H1 (cell line): ENCODE measurements at regions not wholly inside any gene's neighbourhood (a gene's known extent, or its start where the extent isn't known, plus 50 kb on each side); places are given as distances from the start of the nearest gene placed in this dataset.

Experiments
- CTCF ChIA-PET: fragments of 300-600 bp; sonication (Branson Sonifier 250); formaldehyde crosslinking; loops from one replicate; lab custom pipeline; 2021; ENCODE audit not compliant: partially characterized antibody; lab: Charles Lee
- POLR2A ChIA-PET: fragments of 300-600 bp; sonication (Branson Sonifier 250); formaldehyde crosslinking; loops from one replicate; lab custom pipeline; 2021; ENCODE audit warnings: inconsistent platforms; ENCODE audit not compliant: partially characterized antibody; lab: Charles Lee
- DNase-seq, 2 experiments: peaks; one replicate each; pipeline versions ENCODE4 v3.0.0 to v3.0.0-alpha.2; 2010 to 2022; ENCODE audit warnings: low spot score in 2 of 2, low read depth in 1 of 2, mixed read lengths in 1 of 2
- FAIRE-seq: peaks from 2 replicates; lab custom pipeline; 2011; peaks lifted over from hg19 to GRCh38; lab: Jason Lieb, UNC
- H2AFZ ChIP-seq: 2 replicates; pipeline ENCODE4 v1.8.1; 2012; ENCODE audit warnings: low read length, inconsistent platforms
- H2AK5ac ChIP-seq: 2 replicates; pipeline ENCODE4 v1.6.1; 2013; ENCODE audit warnings: low read depth, low read length
- H2BK120ac ChIP-seq: replicated peaks from 2 replicates; pipeline ENCODE3; 2013; ENCODE audit warnings: low read depth, low read length, inconsistent platforms
- H2BK12ac ChIP-seq: 2 replicates; pipeline ENCODE4 v1.6.1; 2013; ENCODE audit warnings: low read depth, low read length
- H2BK15ac ChIP-seq: 2 replicates; pipeline ENCODE4 v1.6.1; 2013; ENCODE audit warnings: low read length
- H2BK20ac ChIP-seq: 2 replicates; pipeline ENCODE4 v1.6.1; 2013; ENCODE audit warnings: low read length
- H2BK5ac ChIP-seq: 2 replicates; pipeline ENCODE4 v1.6.1; 2013; ENCODE audit warnings: low read depth, low read length
- H3K14ac ChIP-seq: 2 replicates; pipeline ENCODE4 v1.6.1; 2013; ENCODE audit warnings: inconsistent platforms; ENCODE audit not compliant: insufficient read length
- H3K18ac ChIP-seq: 2 replicates; pipeline ENCODE4 v1.6.1; 2013; ENCODE audit warnings: low read length; ENCODE audit errors: extremely low read depth
- H3K23ac ChIP-seq: 2 replicates; pipeline ENCODE4 v1.6.1; 2013; ENCODE audit warnings: inconsistent platforms; ENCODE audit not compliant: insufficient read length
- H3K23me2 ChIP-seq: 2 replicates; pipeline ENCODE4 v1.6.1; 2013; ENCODE audit warnings: low read depth, low read length
- H3K27ac ChIP-seq: 2 replicates; pipeline ENCODE4 v1.6.1; 2011; ENCODE audit warnings: low read depth, low read length, inconsistent platforms
- H3K27me3 ChIP-seq, 4 experiments: replicated peaks in 1 of 4; 1 replicate in 1 of 4; 2 replicates in 3 of 4; pipeline versions ENCODE4 v1.6.1 to v1.8.1; 2011 to 2013; ENCODE audit warnings: low read length in 3 of 4, mild to moderate bottlenecking in 3 of 4, inconsistent platforms in 2 of 4, mixed read lengths in 2 of 4, moderate library complexity in 1 of 4; ENCODE audit not compliant: control insufficient read depth in 3 of 4, insufficient read depth in 3 of 4; ENCODE audit errors: extremely low read depth in 1 of 4
- H3K36me3 ChIP-seq, 4 experiments: 2 replicates each; pipeline versions ENCODE4 v1.6.1 to v1.8.1; 2011 to 2013; ENCODE audit warnings: mild to moderate bottlenecking in 4 of 4, low read length in 3 of 4, moderate library complexity in 2 of 4, control low read depth in 1 of 4, inconsistent platforms in 1 of 4; ENCODE audit not compliant: insufficient read depth in 4 of 4, control insufficient read depth in 2 of 4
- H3K4ac ChIP-seq: replicated peaks from 2 replicates; pipeline ENCODE3; 2013; ENCODE audit warnings: low read length, low read depth, mixed read lengths, inconsistent platforms; ENCODE audit not compliant: insufficient read length
- H3K4me1 ChIP-seq, 4 experiments: replicated peaks in 1 of 4; 1 replicate in 1 of 4; 2 replicates in 3 of 4; pipeline versions ENCODE4 v1.6.1 to v1.8.1; 2011 to 2013; ENCODE audit warnings: low read length in 3 of 4, inconsistent platforms in 2 of 4, mixed read lengths in 1 of 4; ENCODE audit not compliant: insufficient read depth in 4 of 4, control insufficient read depth in 3 of 4
- H3K4me2 ChIP-seq, 2 experiments: 2 replicates each; pipeline versions ENCODE4 v1.6.1 to v1.8.1; 2011 to 2013; ENCODE audit warnings: low read depth in 2 of 2, low read length in 2 of 2, control low read depth in 1 of 2, inconsistent platforms in 1 of 2, mild to moderate bottlenecking in 1 of 2; ENCODE audit not compliant: insufficient read depth in 1 of 2
- H3K4me3 ChIP-seq, 4 experiments: fragments of 200-600, 300-600 bp in 1 of 4; sonication (generic), shearing (Covaris generic), sonication (Bioruptor Twin) in 1 of 4; 2 replicates each; pipeline versions ENCODE4 v1.5.1 to v1.8.1; 2011 to 2016; ENCODE audit warnings: low read length in 4 of 4, low read depth in 3 of 4, control low read depth in 2 of 4, inconsistent platforms in 2 of 4, mild to moderate bottlenecking in 2 of 4, mixed read lengths in 1 of 4, moderate library complexity in 1 of 4; ENCODE audit not compliant: insufficient read depth in 2 of 4; ENCODE audit errors: extremely low read depth in 1 of 4
- H3K56ac ChIP-seq: replicated peaks from 2 replicates; pipeline ENCODE3; 2013; ENCODE audit warnings: low read depth, mild to moderate bottlenecking, mixed read lengths, low read length, inconsistent platforms; ENCODE audit not compliant: insufficient read length
- H3K79me1 ChIP-seq: 2 replicates; pipeline ENCODE4 v1.6.1; 2013; ENCODE audit warnings: low read depth, low read length, control low read depth
- H3K79me2 ChIP-seq, 2 experiments: 2 replicates each; pipeline versions ENCODE4 v1.6.1 to v1.8.1; 2012 to 2013; ENCODE audit warnings: low read length in 2 of 2, mild to moderate bottlenecking in 2 of 2, inconsistent platforms in 1 of 2; ENCODE audit not compliant: insufficient read depth in 2 of 2, control insufficient read depth in 1 of 2
- H3K9ac ChIP-seq, 4 experiments: replicated peaks in 1 of 4; 1 replicate in 1 of 4; 2 replicates in 3 of 4; pipeline versions ENCODE4 v1.6.1 to v1.8.1; 2011 to 2013; ENCODE audit warnings: low read depth in 3 of 4, low read length in 3 of 4, control low read depth in 2 of 4, mild to moderate bottlenecking in 2 of 4, moderate library complexity in 2 of 4, inconsistent platforms in 1 of 4; ENCODE audit errors: extremely low read depth in 1 of 4
- H3K9me3 ChIP-seq, 2 experiments: 2 replicates each; pipeline versions ENCODE4 v1.6.1 to v1.8.1; 2012 to 2013; ENCODE audit warnings: mild to moderate bottlenecking in 2 of 2, moderate library complexity in 2 of 2, control low read depth in 1 of 2, inconsistent platforms in 1 of 2, low read depth in 1 of 2, low read length in 1 of 2, mixed read lengths in 1 of 2; ENCODE audit not compliant: insufficient read depth in 2 of 2
- H4K20me1 ChIP-seq, 2 experiments: replicated peaks in 1 of 2; 2 replicates each; pipeline versions ENCODE3 to v1.8.1; 2011 to 2013; ENCODE audit warnings: inconsistent platforms in 2 of 2, low read length in 2 of 2, mild to moderate bottlenecking in 1 of 2; ENCODE audit not compliant: insufficient read depth in 2 of 2, control insufficient read depth in 1 of 2
- H4K5ac ChIP-seq: 2 replicates; pipeline ENCODE4 v1.6.1; 2013; ENCODE audit warnings: low read length, low read depth, mixed read lengths, inconsistent platforms; ENCODE audit not compliant: insufficient read length
- H4K8ac ChIP-seq: 2 replicates; pipeline ENCODE4 v1.8.0; 2013; ENCODE audit warnings: mild to moderate bottlenecking, moderate library complexity, low read length, inconsistent platforms; ENCODE audit not compliant: insufficient read depth; ENCODE audit errors: extremely low read depth
- H4K91ac ChIP-seq: replicated peaks from 2 replicates; pipeline ENCODE3; 2013; ENCODE audit warnings: low read length, mixed read lengths, inconsistent platforms; ENCODE audit not compliant: insufficient read length
- CTCF ChIP-seq, 3 experiments: IDR thresholded peaks; 1 replicate in 2 of 3; 2 replicates in 1 of 3; pipeline versions ENCODE4 v1.5.1 to v1.6.1; 2011; ENCODE audit warnings: low read length in 3 of 3, mild to moderate bottlenecking in 3 of 3, inconsistent platforms in 2 of 3, low read depth in 1 of 3, moderate library complexity in 1 of 3; ENCODE audit not compliant: insufficient read depth in 1 of 3; ENCODE audit errors: control extremely low read depth in 1 of 3
- RAD21 ChIP-seq, 2 experiments: IDR thresholded peaks in 1 of 2; conservative IDR thresholded peaks in 1 of 2; 2 replicates each; pipeline ENCODE4 v1.6.1; 2011; ENCODE audit warnings: low read depth in 2 of 2, low read length in 2 of 2, improper control_type of control experiment in 1 of 2, inconsistent platforms in 1 of 2, mild to moderate bottlenecking in 1 of 2, moderate library complexity in 1 of 2
- YY1 ChIP-seq: IDR thresholded peaks from 2 replicates; pipeline ENCODE4 v1.6.1; 2011; ENCODE audit warnings: low read depth, mild to moderate bottlenecking, low read length
- WGBS, 2 experiments: shearing (Covaris generic) in 1 of 2; methylation state at CpG; one replicate each; pipeline versions ENCODE4 v1.1.6 to v1.1.7; 2013 to 2015; ENCODE audit warnings: low lambda C conversion rate in 2 of 2, mixed read lengths in 2 of 2, inconsistent platforms in 1 of 2, low coverage in 1 of 2, missing lambda C conversion rate in 1 of 2; ENCODE audit not compliant: insufficient replicate concordance in 2 of 2, insufficient coverage in 1 of 2, insufficient read length in 1 of 2; ENCODE audit errors: extremely low coverage in 1 of 2, missing lambda C conversion rate in 1 of 2; 5-methylcytosine and 5-hydroxymethylcytosine counted together
- TF ChIP-seq, protein P1 (sequence below): IDR thresholded peaks from 2 replicates; pipeline ENCODE4 v1.6.1; 2012; ENCODE audit warnings: low read length, inconsistent platforms

DNA sequence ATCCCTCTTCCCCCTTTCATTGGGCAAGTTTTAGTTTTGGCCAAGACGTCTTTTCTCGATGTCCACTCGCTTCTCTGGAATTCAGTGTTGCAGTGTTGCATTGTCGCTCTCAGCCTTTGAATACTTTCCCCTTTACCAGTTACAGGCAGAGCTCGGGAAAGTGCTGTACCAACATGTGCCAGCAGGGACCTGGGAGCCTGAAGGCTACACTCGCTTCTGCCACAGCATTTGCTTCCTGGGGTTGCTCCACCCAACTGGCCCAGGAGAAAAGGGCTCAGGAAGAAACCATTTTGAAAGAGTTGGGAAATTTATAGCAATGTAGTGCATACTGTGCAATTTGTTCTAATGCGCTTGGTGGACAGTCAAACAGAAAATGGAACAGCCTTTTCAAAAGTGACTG is 78.6 kb downstream of the LINC00237 start:
- Histone ChIP-seq H3K56ac (no peak overlapping the region), H3K4ac (no peak overlapping the region), H4K91ac (no peak overlapping the region), H4K8ac (no peak overlapping the region), H3K79me1 (no peaks in the 10 kb centered on the region), H2BK20ac (no peak overlapping the region)
- 0 out of 2 replicates have a peak, but pooled peaks have one; percentile 24 for TF ChIP-seq YY1
- TF ChIP-seq CTCF (IDR thresholded peaks at IDR 0.05; ENCODE audit: control extremely low read depth in 1 of 3, insufficient read depth in 1 of 3, low read depth in 1 of 3, low read length in 3 of 3) = peak; percentile 58 to 68 (median 67)
- TF ChIP-seq, protein P1, sequence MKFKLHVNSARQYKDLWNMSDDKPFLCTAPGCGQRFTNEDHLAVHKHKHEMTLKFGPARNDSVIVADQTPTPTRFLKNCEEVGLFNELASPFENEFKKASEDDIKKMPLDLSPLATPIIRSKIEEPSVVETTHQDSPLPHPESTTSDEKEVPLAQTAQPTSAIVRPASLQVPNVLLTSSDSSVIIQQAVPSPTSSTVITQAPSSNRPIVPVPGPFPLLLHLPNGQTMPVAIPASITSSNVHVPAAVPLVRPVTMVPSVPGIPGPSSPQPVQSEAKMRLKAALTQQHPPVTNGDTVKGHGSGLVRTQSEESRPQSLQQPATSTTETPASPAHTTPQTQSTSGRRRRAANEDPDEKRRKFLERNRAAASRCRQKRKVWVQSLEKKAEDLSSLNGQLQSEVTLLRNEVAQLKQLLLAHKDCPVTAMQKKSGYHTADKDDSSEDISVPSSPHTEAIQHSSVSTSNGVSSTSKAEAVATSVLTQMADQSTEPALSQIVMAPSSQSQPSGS = no peak
- peak; percentile 49 to 71 for TF ChIP-seq RAD21 (IDR thresholded peaks at IDR 0.05 in 1 of 2, conservative IDR thresholded peaks at IDR 0.05 in 1 of 2; ENCODE audit: low read depth in 2 of 2, low read length in 2 of 2)
- TF ChIP-seq, all 59 proteins: peak for 3
- no peak overlapping the region for H2AK5ac ChIP-seq
- FAIRE-seq (peak; percentile 73), DNase-seq (peak; percentile 46 to 73)
- no peak overlapping the region for H2BK15ac ChIP-seq
- no peak overlapping the region for H3K4me3 ChIP-seq
- no peaks in the 10 kb centered on the region for H4K20me1 ChIP-seq
- no peak overlapping the region for H3K18ac ChIP-seq
- no peaks in the 10 kb centered on the region for H3K36me3 ChIP-seq
- H3K4me1 ChIP-seq = no peaks in the 10 kb centered on the region
- no peaks in the 10 kb centered on the region for H3K27me3 ChIP-seq
- H3K23ac ChIP-seq = no peak overlapping the region
- no peak overlapping the region for H2BK5ac ChIP-seq
- H3K79me2 ChIP-seq = no peaks in the 10 kb centered on the region
- H2BK12ac ChIP-seq = no peak overlapping the region
- 0 out of 2 replicates have a peak overlapping the region, but pooled peaks have one; percentile 9 for H2AFZ ChIP-seq
- no peaks in the 10 kb centered on the region; the same call in 1 of the 2 replicates for H3K23me2 ChIP-seq
- H4K5ac ChIP-seq = no peak overlapping the region
- POLR2A ChIA-PET = interaction anchor here (0.7 kb wide), 1 partner anchor 61 kb away, joined by 3 read pairs; no protein-coding TSS in a partner anchor
- no peak overlapping the region for H3K27ac ChIP-seq
- CTCF ChIA-PET = interaction anchor here (0.6 to 2.2 kb wide), 22 partner anchors 10 to 277 kb away, joined by 3 to 19 read pairs (median 3); no protein-coding TSS in a partner anchor
- no peak overlapping the region for H3K14ac ChIP-seq
- H3K9ac ChIP-seq = no peak overlapping the region
- H3K4me2 ChIP-seq = no peak overlapping the region
- no peak overlapping the region for H2BK120ac ChIP-seq
- 57% methylated on average over 7 of the region's 7 CpGs; no CpG with 5 or more reads in 1 of the 2 experiments for WGBS, 2 experiments
- no peaks in the 10 kb centered on the region for H3K9me3 ChIP-seq
